HepG2 (cell line): ENCODE measurements at regions not wholly inside any gene's neighbourhood (a gene's known extent, or its start where the extent isn't known, plus 50 kb on each side); places are given as distances from the start of the nearest gene placed in this dataset.

Source experiments
- ATAC-seq: fragments of 200-7000 bp; cut with Tn5 transposase; 3 replicates; pipeline ENCODE4 v1.9.1; 2020; ENCODE audit warnings: mild to moderate bottlenecking, moderate library complexity
- BruUV-seq: library from RNA; stranded (reverse); fragments of 400-500 nt; replicated peaks from 2 replicates; lab custom pipeline; 2021; lab: Mats Ljungman, UMichigan
- CTCF ChIA-PET: fragments of 300-600 bp; formaldehyde crosslinking; extraction: SDS; loops from one replicate; lab custom pipeline; 2021; ENCODE audit warnings: low total read pairs, inconsistent platforms, low intra/inter-chr PET ratio; lab: Yijun Ruan, JAX
- POLR2A ChIA-PET: fragments of 350-600 bp; sonication (Branson Sonifier 250); formaldehyde crosslinking; loops from one replicate; lab custom pipeline; 2020; ENCODE audit warnings: antibody characterized with exemption, inconsistent platforms; lab: Yijun Ruan, JAX
- DNase-seq: peaks from one replicate; pipeline ENCODE4 v3.0.0-alpha.2; 2015; ENCODE audit warnings: low spot score
- FAIRE-seq: peaks from 3 replicates; lab custom pipeline; 2011; peaks lifted over from hg19 to GRCh38; lab: Jason Lieb, UNC
- H2AFZ ChIP-seq: one replicate; pipeline ENCODE4 v1.6.1; 2011; ENCODE audit warnings: low read length, inconsistent platforms
- H3K27ac ChIP-seq: fragments of 300-600 bp; 3 replicates; pipeline ENCODE4 v1.8.0; 2011; ENCODE audit warnings: mixed run types, mild to moderate bottlenecking, mixed read lengths, low read length, inconsistent platforms; ENCODE audit not compliant: insufficient read depth; ENCODE audit errors: extremely low read length
- H3K27me3 ChIP-seq, 2 experiments: fragments of 200-600 bp in 1 of 2; 2 replicates in 1 of 2; 3 replicates in 1 of 2; pipeline versions ENCODE4 v1.6.0 to v1.8.0; 2011; ENCODE audit warnings: low read length in 2 of 2, mild to moderate bottlenecking in 2 of 2, moderate library complexity in 2 of 2, inconsistent platforms in 1 of 2; ENCODE audit not compliant: insufficient read depth in 2 of 2, control insufficient read depth in 1 of 2
- H3K36me3 ChIP-seq, 2 experiments: fragments of 200-600 bp in 1 of 2; replicated peaks in 1 of 2; 2 replicates in 1 of 2; 3 replicates in 1 of 2; pipeline versions ENCODE4 v1.5.1 to v1.8.0; 2011; ENCODE audit warnings: low read length in 2 of 2, inconsistent platforms in 1 of 2; ENCODE audit not compliant: insufficient read depth in 2 of 2, control insufficient read depth in 1 of 2
- H3K4me1 ChIP-seq: 2 replicates; pipeline ENCODE4 v1.5.1; 2012; ENCODE audit warnings: low read length, inconsistent platforms; ENCODE audit not compliant: insufficient read depth
- H3K4me2 ChIP-seq: 2 replicates; pipeline ENCODE4 v1.6.0; 2011; ENCODE audit warnings: low read depth, low read length, inconsistent platforms
- H3K4me3 ChIP-seq, 3 experiments: fragments of 200-600 bp in 1 of 3; sonication (generic), shearing (Covaris generic) in 1 of 3; replicated peaks in 1 of 3; 2 replicates each; pipeline ENCODE4 v1.5.1; 2011 to 2016; ENCODE audit warnings: low read length in 3 of 3, inconsistent platforms in 2 of 3, low read depth in 2 of 3, mild to moderate bottlenecking in 2 of 3, control low read depth in 1 of 3, mixed read lengths in 1 of 3; ENCODE audit not compliant: insufficient read depth in 1 of 3
- H3K79me2 ChIP-seq: one replicate; pipeline ENCODE4 v1.6.1; 2011; ENCODE audit warnings: low read length, inconsistent platforms; ENCODE audit not compliant: insufficient read depth
- H3K9ac ChIP-seq: 2 replicates; pipeline ENCODE4 v1.6.0; 2011; ENCODE audit warnings: mild to moderate bottlenecking, low read depth, low read length, inconsistent platforms; ENCODE audit not compliant: insufficient read depth
- H3K9me3 ChIP-seq: 2 replicates; pipeline ENCODE4 v1.5.1; 2012; ENCODE audit warnings: mild to moderate bottlenecking, low read length
- H4K20me1 ChIP-seq: 2 replicates; pipeline ENCODE4 v1.6.0; 2011; ENCODE audit warnings: inconsistent platforms, mild to moderate bottlenecking, low read length, moderate library complexity; ENCODE audit not compliant: insufficient read depth
- ARID5B ChIP-seq: IDR thresholded peaks from 2 replicates; pipeline ENCODE4 v1.4.0; 2020; ENCODE audit warnings: mild to moderate bottlenecking, missing genetic modification reagents
- BATF2 ChIP-seq: sonication (generic); formaldehyde crosslinking; IDR thresholded peaks from 2 replicates; pipeline ENCODE4 v1.8.0; 2022; ENCODE audit warnings: mild to moderate bottlenecking, missing genetic modification reagents, moderate library complexity
- CCAR2 ChIP-seq: fragments of 200-400 bp; formaldehyde crosslinking; optimal IDR thresholded peaks from 2 replicates; pipeline ENCODE3; 2018; ENCODE audit warnings: low read depth, mild to moderate bottlenecking, low read length, moderate library complexity
- EHMT2 ChIP-seq: fragments of 200-600 bp; sonication (generic); IDR thresholded peaks from 2 replicates; pipeline ENCODE4 v1.7.0; 2017; ENCODE audit warnings: antibody characterized with exemption, low read depth, low read length, borderline replicate concordance
- FOXK2 ChIP-seq: fragments of 450-650 bp; IDR thresholded peaks from 2 replicates; pipeline ENCODE4 v1.6.1; 2016
- GLMP ChIP-seq: sonication (generic); formaldehyde crosslinking; IDR thresholded peaks from 2 replicates; pipeline ENCODE4 v1.9.0; 2021; ENCODE audit warnings: missing genetic modification reagents, mild to moderate bottlenecking, borderline replicate concordance
- KDM2A ChIP-seq: sonication (generic); formaldehyde crosslinking; IDR thresholded peaks from 2 replicates; pipeline ENCODE4 v1.4.0; 2020; ENCODE audit warnings: low read depth, missing genetic modification reagents, borderline replicate concordance
- MTF2 ChIP-seq: sonication (generic); formaldehyde crosslinking; IDR thresholded peaks from 2 replicates; pipeline ENCODE4 v1.5.0; 2020; ENCODE audit warnings: missing genetic modification reagents, borderline replicate concordance
- RERE ChIP-seq: IDR thresholded peaks from 2 replicates; pipeline ENCODE4 v1.6.1; 2016; ENCODE audit warnings: low read depth, missing genetic modification reagents, missing compliant biosample characterization
- ZNF207 ChIP-seq: fragments of 450-650 bp; IDR thresholded peaks from 2 replicates; pipeline ENCODE4 v1.6.1; 2016; ENCODE audit warnings: antibody characterized with exemption, borderline replicate concordance
- ZNF350 ChIP-seq: sonication (generic); formaldehyde crosslinking; IDR thresholded peaks from 2 replicates; pipeline ENCODE4 v1.4.0; 2020; ENCODE audit warnings: mild to moderate bottlenecking, low read depth, missing genetic modification reagents, borderline replicate concordance
- ZNF761 ChIP-seq: sonication (generic); formaldehyde crosslinking; conservative IDR thresholded peaks from 2 replicates; pipeline ENCODE4 v1.4.0; 2020; ENCODE audit warnings: mild to moderate bottlenecking, missing genetic modification reagents
- ZNF766 ChIP-seq: sonication (generic); formaldehyde crosslinking; IDR thresholded peaks from 2 replicates; pipeline ENCODE4 v1.5.0; 2020; ENCODE audit warnings: missing genetic modification reagents, borderline replicate concordance
- ZNF790 ChIP-seq: sonication (generic); formaldehyde crosslinking; IDR thresholded peaks from 2 replicates; pipeline ENCODE4 v1.8.0; 2022; ENCODE audit warnings: missing genetic modification reagents, mild to moderate bottlenecking, borderline replicate concordance
- WGBS: methylation state at CpG from one replicate; pipeline ENCODE4 v1.1.6; 2017; ENCODE audit warnings: low lambda C conversion rate; 5-methylcytosine and 5-hydroxymethylcytosine counted together
- in situ Hi-C: cut with HindIII; loops from 2 replicates; pipeline ENCODE4 v1.10.0; 2017; ENCODE audit warnings: low pct_unique_long_range_greater_than_20kb; ENCODE audit not compliant: extremely low pct_ligation_motif_present
- intact Hi-C: fragments of 100-400 bp; cut with micrococcal nuclease; formaldehyde crosslinking; loops from one replicate; pipeline ENCODE4 v1.10.0; 2022; ENCODE audit not compliant: unreplicated experiment

- no peak overlapping the region for H3K4me3 ChIP-seq
- no peaks in the 10 kb centered on the region for H4K20me1 ChIP-seq
- H3K9me3 ChIP-seq = no peaks in the 10 kb centered on the region
- in situ Hi-C loops = no loop called here
- 3% methylated on average over 1 of the region's 1 CpG for whole genome bisulfite sequencing
- H3K27ac ChIP-seq = no peak overlapping the region
- no peaks in the 10 kb centered on the region for H3K36me3 ChIP-seq
- no peak for TF ChIP-seq GLMP (CRISPR knock-in tag)
- no peak for TF ChIP-seq ZNF207
- TF ChIP-seq ZNF790 (CRISPR knock-in tag) = no peak
- no peak for TF ChIP-seq MTF2 (CRISPR knock-in tag)
- TF ChIP-seq RERE (CRISPR knock-in tag) = no peak
- TF ChIP-seq EHMT2 = no peak
- TF ChIP-seq ZNF350 = no peak
- no peak for TF ChIP-seq CCAR2
- no peak for TF ChIP-seq ARID5B (CRISPR knock-in tag)
- no peak for TF ChIP-seq KDM2A (CRISPR knock-in tag)
- TF ChIP-seq ZNF766 (CRISPR knock-in tag) = no peak
- TF ChIP-seq FOXK2 = no peak
- TF ChIP-seq ZNF761 (CRISPR knock-in tag) = no peak
- TF ChIP-seq BATF2 (CRISPR knock-in tag) = no peak
- FAIRE-seq (no peak), ATAC-seq (no peak), DNase-seq (no peak)
- no peak overlapping the region for H3K4me2 ChIP-seq
- H2AFZ ChIP-seq = no peak overlapping the region
- intact Hi-C loops = no loop called here
- peaks cover 0 to 5% of the 10 kb centered on the region in 2 experiments; a peak in 1 of 5 replicates for H3K27me3 ChIP-seq
- H3K9ac ChIP-seq = no peak overlapping the region
- H3K79me2 ChIP-seq = no peaks in the 10 kb centered on the region
- POLR2A ChIA-PET = no interaction called here
- H3K4me1 ChIP-seq = no peaks in the 10 kb centered on the region
- BruUV-seq = no TSS peak
- CTCF ChIA-PET = no interaction called here
Observed at GRCh38 chr3:159631226-159631625, 357.4 kb upstream of the IL12A start.
